B cell (primary cell): ENCODE measurements at regions not wholly inside any gene's neighbourhood (a gene's known extent, or its start where the extent isn't known, plus 50 kb on each side); places are given as distances from the start of the nearest gene placed in this dataset.

ENCODE experiments used
- ATAC-seq: fragments of 200-7000 bp; cut with Tn5 transposase; one replicate; pipeline ENCODE4 v1.10.0; 2021; ENCODE audit warnings: low read depth, mild to moderate bottlenecking, moderate number of reproducible peaks, moderate library complexity
- CTCF ChIA-PET: fragments of 350-600 bp; sonication (Branson Sonifier 250); formaldehyde crosslinking; loops from one replicate; lab custom pipeline; 2021; ENCODE audit warnings: antibody characterized with exemption, inconsistent platforms; lab: Charles Lee
- POLR2A ChIA-PET: fragments of 350-600 bp; sonication (Branson Sonifier 250); formaldehyde crosslinking; loops from one replicate; lab custom pipeline; 2021; ENCODE audit warnings: antibody characterized with exemption; lab: Charles Lee
- DNase-seq: peaks from one replicate; pipeline ENCODE4 v3.0.0; 2013
- H2AFZ ChIP-seq: 2 replicates; pipeline ENCODE4 v1.6.1; 2012; ENCODE audit warnings: mild to moderate bottlenecking, low read depth, low read length; ENCODE audit not compliant: insufficient read depth, poor library complexity, severe bottlenecking
- H3K27ac ChIP-seq, 2 donors: 1 replicate in 1 of 2; 2 replicates in 1 of 2; pipeline ENCODE4 v1.5.1; 2012 to 2013; ENCODE audit warnings: low read length in 2 of 2, mild to moderate bottlenecking in 2 of 2, moderate library complexity in 1 of 2
- H3K27me3 ChIP-seq, 4 experiments: fragments of 200-600 bp in 1 of 4; sonication (generic) in 1 of 4; replicated peaks in 1 of 4; 1 replicate in 2 of 4; 2 replicates in 2 of 4; pipeline versions ENCODE4 v1.6.1 to v1.7.0; 2013 to 2016; ENCODE audit warnings: low read length in 3 of 4, mild to moderate bottlenecking in 2 of 4, mixed read lengths in 1 of 4, moderate library complexity in 1 of 4; ENCODE audit not compliant: insufficient read depth in 4 of 4, control insufficient read depth in 3 of 4; ENCODE audit errors: control extremely low read depth in 1 of 4
- H3K36me3 ChIP-seq, 2 experiments: replicated peaks in 1 of 2; 1 replicate in 1 of 2; 2 replicates in 1 of 2; pipeline versions ENCODE4 v1.6.1 to v1.7.1; 2013; ENCODE audit warnings: low read length in 1 of 2; ENCODE audit not compliant: insufficient read depth in 2 of 2, control insufficient read depth in 1 of 2; ENCODE audit errors: control extremely low read depth in 1 of 2, extremely low read depth in 1 of 2
- H3K4me1 ChIP-seq, 2 donors: fragments of 200-600 bp in 1 of 2; sonication (generic) in 1 of 2; 1 replicate in 1 of 2; 2 replicates in 1 of 2; pipeline versions ENCODE4 v1.5.1 to v1.6.1; 2013 to 2017; ENCODE audit warnings: low read length in 2 of 2; ENCODE audit not compliant: control insufficient read depth in 2 of 2, insufficient read depth in 2 of 2
- H3K4me2 ChIP-seq: replicated peaks from 2 replicates; pipeline ENCODE3; 2012; ENCODE audit warnings: mild to moderate bottlenecking, low read depth, low read length; ENCODE audit not compliant: poor library complexity, severe bottlenecking
- H3K4me3 ChIP-seq, 5 experiments: fragments of 200-600 bp in 1 of 5; sonication (generic) in 1 of 5; 1 replicate in 3 of 5; 2 replicates in 2 of 5; pipeline versions ENCODE4 v1.5.1 to v1.7.0; 2011 to 2016; ENCODE audit warnings: low read length in 4 of 5, mild to moderate bottlenecking in 4 of 5, low read depth in 2 of 5, control low read depth in 1 of 5, moderate library complexity in 1 of 5; ENCODE audit not compliant: insufficient read depth in 1 of 5; ENCODE audit errors: control extremely low read depth in 1 of 5, extremely low read depth in 1 of 5
- H3K79me2 ChIP-seq: fragments of 200-600 bp; sonication (generic); one replicate; pipeline ENCODE4 v1.6.0; 2016; ENCODE audit warnings: low read length; ENCODE audit not compliant: control insufficient read depth, insufficient read depth
- H3K9ac ChIP-seq: fragments of 200-600 bp; sonication (generic); 2 replicates; pipeline ENCODE4 v1.6.1; 2017; ENCODE audit warnings: mild to moderate bottlenecking, low read length, moderate library complexity
- H3K9me3 ChIP-seq, 3 donors: one replicate each; pipeline versions ENCODE4 v1.6.1 to v1.7.1; 2013; ENCODE audit warnings: low read length in 2 of 3; ENCODE audit not compliant: control insufficient read depth in 2 of 3, insufficient read depth in 1 of 3; ENCODE audit errors: control extremely low read depth in 1 of 3
- H4K20me1 ChIP-seq: 2 replicates; pipeline ENCODE4 v1.6.0; 2012; ENCODE audit warnings: mild to moderate bottlenecking, low read length; ENCODE audit not compliant: insufficient read depth, control insufficient read depth, poor library complexity, severe bottlenecking
- H3K27ac Mint-ChIP-seq: one replicate; pipeline ENCODE4 v1.8.0; 2021; ENCODE audit warnings: mixed read lengths
- H3K27me3 Mint-ChIP-seq: one replicate; pipeline ENCODE4 v1.8.0; 2021; ENCODE audit warnings: mixed read lengths
- H3K4me1 Mint-ChIP-seq: one replicate; pipeline ENCODE4 v1.8.0; 2021; ENCODE audit warnings: mixed read lengths
- H3K4me3 Mint-ChIP-seq: one replicate; pipeline ENCODE4 v1.8.0; 2021; ENCODE audit warnings: mixed read lengths
- H3K9me3 Mint-ChIP-seq: one replicate; pipeline ENCODE4 v1.8.0; 2022; ENCODE audit warnings: mixed read lengths; ENCODE audit not compliant: insufficient read depth
- CTCF ChIP-seq: fragments of 200-600 bp; IDR thresholded peaks from one replicate; pipeline ENCODE4 v1.8.0; 2022; ENCODE audit warnings: antibody characterized with exemption, mild to moderate bottlenecking
- EZH2 ChIP-seq: IDR thresholded peaks from 2 replicates; pipeline ENCODE4 v1.6.1; 2012; ENCODE audit warnings: borderline replicate concordance, low read depth, mild to moderate bottlenecking, moderate library complexity, low read length; ENCODE audit not compliant: insufficient read depth, poor library complexity, severe bottlenecking
- WGBS: methylation state at CpG from one replicate; pipeline ENCODE4 v1.1.5; 2013; ENCODE audit warnings: missing lambda C conversion rate; ENCODE audit not compliant: insufficient coverage; 5-methylcytosine and 5-hydroxymethylcytosine counted together
- intact Hi-C: fragments of 100-400 bp; cut with micrococcal nuclease; formaldehyde crosslinking; loops from one replicate; pipeline ENCODE4 v1.10.0; 2022

GRCh38 chr18:66729442-66730239, 125.8 kb upstream of the CDH19 start:
- no peak for TF ChIP-seq CTCF
- TF ChIP-seq EZH2, result no peak
- no peaks in the 10 kb centered on the region for H3K4me1 ChIP-seq
- no peaks in the 10 kb centered on the region for H3K27me3 ChIP-seq
- H3K36me3 ChIP-seq, result no peaks in the 10 kb centered on the region
- Mint-ChIP-seq H3K27me3 (no peaks in the 10 kb centered on the region), H3K27ac (no peak overlapping the region), H3K4me1 (no peaks in the 10 kb centered on the region), H3K9me3 (peaks cover 3% of the 10 kb centered on the region), H3K4me3 (no peak overlapping the region)
- no peak for ATAC-seq
- no peak overlapping the region for H2AFZ ChIP-seq
- peaks cover 0 to 3% (median 0%) of the 10 kb centered on the region in 3 donors for H3K9me3 ChIP-seq
- WGBS, result 100% methylated on average over 1 of the region's 2 CpGs
- POLR2A ChIA-PET, result no interaction called here
- H3K9ac ChIP-seq, result no peak overlapping the region
- H4K20me1 ChIP-seq, result no peaks in the 10 kb centered on the region
- no peak overlapping the region for H3K4me3 ChIP-seq
- intact Hi-C loops, result no loop called here
- H3K79me2 ChIP-seq, result no peaks in the 10 kb centered on the region
- no peak overlapping the region for H3K4me2 ChIP-seq
- no peak for DNase-seq
- CTCF ChIA-PET, result no interaction called here
- H3K27ac ChIP-seq, result no peak overlapping the region

GRCh38 chr18:66728951-66729350, 125.1 kb upstream of the CDH19 start:
- H3K27ac ChIP-seq, result no peak overlapping the region
- no peaks in the 10 kb centered on the region for H3K27me3 Mint-ChIP-seq
- 70% methylated on average over 2 of the region's 5 CpGs for WGBS
- DNase-seq (no peak), ATAC-seq (no peak)
- CTCF ChIA-PET, result no interaction called here
- H3K79me2 ChIP-seq, result no peaks in the 10 kb centered on the region
- H3K9me3 Mint-ChIP-seq, result peaks cover 1% of the 10 kb centered on the region
- no peaks in the 10 kb centered on the region for H3K36me3 ChIP-seq
- H3K9me3 ChIP-seq, result peaks cover 0 to 3% (median 0%) of the 10 kb centered on the region in 3 donors
- no peak overlapping the region for H3K27ac Mint-ChIP-seq
- no peaks in the 10 kb centered on the region for H3K27me3 ChIP-seq
- no peaks in the 10 kb centered on the region for H3K4me1 ChIP-seq
- POLR2A ChIA-PET, result no interaction called here
- no peak overlapping the region for H3K4me3 Mint-ChIP-seq
- intact Hi-C loops, result no loop called here
- no peak overlapping the region for H3K4me3 ChIP-seq
- no peaks in the 10 kb centered on the region for H4K20me1 ChIP-seq
- no peak overlapping the region for H3K4me2 ChIP-seq
- no peaks in the 10 kb centered on the region for H3K4me1 Mint-ChIP-seq
- H2AFZ ChIP-seq, result no peak overlapping the region
- H3K9ac ChIP-seq, result no peak overlapping the region
- TF ChIP-seq EZH2 (no peak), CTCF (no peak)
